Panc1 (cell line): ENCODE measurements at regions not wholly inside any gene's neighbourhood (a gene's known extent, or its start where the extent isn't known, plus 50 kb on each side); places are given as distances from the start of the nearest gene placed in this dataset.

Experiments
- POLR2AphosphoS5 ChIP-seq: IDR thresholded peaks from 2 replicates; pipeline ENCODE4 v1.6.1; 2012; ENCODE audit warnings: mild to moderate bottlenecking, low read depth, low read length, moderate library complexity
- REST ChIP-seq, 2 experiments: IDR thresholded peaks; 2 replicates each; pipeline ENCODE4 v1.6.1; 2011 to 2012; ENCODE audit warnings: low read depth in 2 of 2, control low read depth in 1 of 2, low read length in 1 of 2, mild to moderate bottlenecking in 1 of 2, moderate library complexity in 1 of 2; ENCODE audit not compliant: insufficient read depth in 1 of 2
- SIN3A ChIP-seq: IDR thresholded peaks from 2 replicates; pipeline ENCODE4 v1.6.1; 2012; ENCODE audit warnings: low read depth, mild to moderate bottlenecking, low read length, moderate library complexity, borderline replicate concordance; ENCODE audit not compliant: insufficient read depth
- TCF7L2 ChIP-seq: IDR thresholded peaks from 2 replicates; pipeline ENCODE4 v1.6.1; 2011; ENCODE audit warnings: mild to moderate bottlenecking, low read depth, low read length, inconsistent platforms
- TF ChIP-seq, protein P1 (sequence below): fragments of 450-650 bp; IDR thresholded peaks from 2 replicates; pipeline ENCODE4 v1.5.1; 2017; ENCODE audit warnings: mild to moderate bottlenecking

DNA sequence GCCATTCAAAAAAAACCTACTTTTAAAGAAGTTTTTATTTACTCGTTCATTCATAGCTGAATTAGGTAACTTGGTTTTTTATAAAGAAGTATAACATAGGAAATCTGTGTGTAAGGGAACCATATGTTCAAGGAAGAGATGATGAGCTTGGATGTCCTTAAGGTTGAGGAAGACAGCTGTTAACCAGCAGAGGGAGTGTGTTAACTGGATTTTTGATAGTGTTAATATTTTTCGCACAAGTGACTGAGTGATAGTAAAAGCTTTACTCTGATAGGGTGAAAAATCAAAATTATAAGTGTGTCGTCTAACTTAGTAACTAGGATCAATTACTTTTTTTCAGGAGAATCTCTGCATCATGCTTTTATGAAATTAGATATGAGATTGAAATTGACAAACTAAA lies 134.7 kb downstream of the ARL5B start:
- TF ChIP-seq, protein P1, sequence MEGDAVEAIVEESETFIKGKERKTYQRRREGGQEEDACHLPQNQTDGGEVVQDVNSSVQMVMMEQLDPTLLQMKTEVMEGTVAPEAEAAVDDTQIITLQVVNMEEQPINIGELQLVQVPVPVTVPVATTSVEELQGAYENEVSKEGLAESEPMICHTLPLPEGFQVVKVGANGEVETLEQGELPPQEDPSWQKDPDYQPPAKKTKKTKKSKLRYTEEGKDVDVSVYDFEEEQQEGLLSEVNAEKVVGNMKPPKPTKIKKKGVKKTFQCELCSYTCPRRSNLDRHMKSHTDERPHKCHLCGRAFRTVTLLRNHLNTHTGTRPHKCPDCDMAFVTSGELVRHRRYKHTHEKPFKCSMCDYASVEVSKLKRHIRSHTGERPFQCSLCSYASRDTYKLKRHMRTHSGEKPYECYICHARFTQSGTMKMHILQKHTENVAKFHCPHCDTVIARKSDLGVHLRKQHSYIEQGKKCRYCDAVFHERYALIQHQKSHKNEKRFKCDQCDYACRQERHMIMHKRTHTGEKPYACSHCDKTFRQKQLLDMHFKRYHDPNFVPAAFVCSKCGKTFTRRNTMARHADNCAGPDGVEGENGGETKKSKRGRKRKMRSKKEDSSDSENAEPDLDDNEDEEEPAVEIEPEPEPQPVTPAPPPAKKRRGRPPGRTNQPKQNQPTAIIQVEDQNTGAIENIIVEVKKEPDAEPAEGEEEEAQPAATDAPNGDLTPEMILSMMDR = peak; percentile 40; the same call in 1 of the 2 replicates
- TF ChIP-seq POLR2AphosphoS5 = no peak
- TF ChIP-seq REST (IDR thresholded peaks at IDR 0.05; ENCODE audit: insufficient read depth in 1 of 2, low read depth in 2 of 2, low read length in 1 of 2) = no peak
- no peak for TF ChIP-seq SIN3A
- no peak for TF ChIP-seq TCF7L2
